Neural cell (in vitro differentiated cells): ENCODE measurements at regions not wholly inside any gene's neighbourhood (a gene's known extent, or its start where the extent isn't known, plus 50 kb on each side); places are given as distances from the start of the nearest gene placed in this dataset.

Source experiments
- H2AFZ ChIP-seq: fragments of 200-600, 300-800 bp; sonication (generic), shearing (Covaris generic); 2 replicates; pipeline ENCODE4 v1.6.0; 2014; ENCODE audit warnings: low read depth, mild to moderate bottlenecking, antibody characterized with exemption, low read length, moderate library complexity
- H3F3A ChIP-seq: fragments of 200-600 bp; shearing (Covaris generic); 2 replicates; pipeline ENCODE4 v1.6.1; 2016; ENCODE audit warnings: mild to moderate bottlenecking, moderate library complexity, mixed read lengths, antibody characterized with exemption, low read length; ENCODE audit not compliant: insufficient read depth, poor library complexity, severe bottlenecking
- H3K27ac ChIP-seq: fragments of 200-600, 300-800 bp; sonication (generic), shearing (Covaris generic); 2 replicates; pipeline ENCODE4 v1.5.1; 2014; ENCODE audit warnings: mild to moderate bottlenecking, low read length, moderate library complexity
- H3K27me3 ChIP-seq: fragments of 300-800, 200-600 bp; sonication (generic), shearing (Covaris generic); 2 replicates; pipeline ENCODE4 v1.6.0; 2014; ENCODE audit warnings: mild to moderate bottlenecking, low read depth, low read length, moderate library complexity; ENCODE audit not compliant: insufficient read depth
- H3K36me3 ChIP-seq: fragments of 300-800, 200-600 bp; sonication (generic), shearing (Covaris generic); 2 replicates; pipeline ENCODE4 v1.5.1; 2014; ENCODE audit warnings: mild to moderate bottlenecking, antibody characterized with exemption, low read length, moderate library complexity; ENCODE audit not compliant: insufficient read depth
- H3K4me2 ChIP-seq: fragments of 300-800, 200-600 bp; sonication (generic), shearing (Covaris generic); 2 replicates; pipeline ENCODE4 v1.6.0; 2014; ENCODE audit warnings: mild to moderate bottlenecking, low read length
- H3K4me3 ChIP-seq: fragments of 300-800, 200-600 bp; sonication (generic), shearing (Covaris generic); 2 replicates; pipeline ENCODE4 v1.5.1; 2014; ENCODE audit warnings: mild to moderate bottlenecking, low read length, moderate library complexity
- H3K79me2 ChIP-seq: fragments of 200-600 bp; shearing (Covaris generic); replicated peaks from 2 replicates; pipeline ENCODE4 v1.6.0; 2014; ENCODE audit warnings: mild to moderate bottlenecking, low read length, moderate library complexity; ENCODE audit not compliant: insufficient read depth
- H3K9ac ChIP-seq: fragments of 300-800, 200-600 bp; sonication (generic), shearing (Covaris generic); 2 replicates; pipeline ENCODE4 v1.6.1; 2016; ENCODE audit warnings: mild to moderate bottlenecking, low read length, mixed read lengths
- H3K9me2 ChIP-seq: fragments of 200-600 bp; shearing (Covaris generic); 2 replicates; pipeline ENCODE4 v1.6.1; 2016; ENCODE audit warnings: mild to moderate bottlenecking, low read length, mixed read lengths; ENCODE audit not compliant: insufficient read depth
- H3K9me3 ChIP-seq: fragments of 200-600, 300-800 bp; sonication (generic), shearing (Covaris generic); 2 replicates; pipeline ENCODE4 v1.6.1; 2016; ENCODE audit warnings: mild to moderate bottlenecking, mixed run types, low read length, moderate library complexity, mixed read lengths
- H4K20me1 ChIP-seq: fragments of 200-600 bp; shearing (Covaris generic); 2 replicates; pipeline ENCODE4 v1.6.1; 2016; ENCODE audit warnings: mild to moderate bottlenecking, mixed run types; ENCODE audit not compliant: insufficient read depth
- EP300 ChIP-seq: fragments of 450-650 bp; conservative IDR thresholded peaks from 2 replicates; pipeline ENCODE4 v1.6.1; 2014; ENCODE audit warnings: antibody characterized with exemption, mild to moderate bottlenecking, moderate library complexity; ENCODE audit not compliant: poor library complexity, severe bottlenecking
- EZH2 ChIP-seq: fragments of 200-600, 300-800 bp; shearing (Covaris generic), sonication (generic); IDR thresholded peaks from 2 replicates; pipeline ENCODE4 v1.6.1; 2014; ENCODE audit warnings: antibody characterized with exemption, low read length, borderline replicate concordance, mild to moderate bottlenecking; ENCODE audit not compliant: insufficient read depth, poor library complexity, severe bottlenecking
- MXI1 ChIP-seq: fragments of 450-650 bp; conservative IDR thresholded peaks from 2 replicates; pipeline ENCODE4 v1.6.1; 2014; ENCODE audit warnings: antibody characterized with exemption, mild to moderate bottlenecking; ENCODE audit not compliant: poor library complexity, severe bottlenecking
- POLR2AphosphoS5 ChIP-seq: IDR thresholded peaks from 2 replicates; pipeline ENCODE4 v1.6.1; 2012
- RAD21 ChIP-seq: fragments of 450-650 bp; conservative IDR thresholded peaks from 2 replicates; pipeline ENCODE4 v1.6.1; 2014; ENCODE audit warnings: antibody characterized with exemption, mild to moderate bottlenecking, moderate library complexity
- REST ChIP-seq: IDR thresholded peaks from 2 replicates; pipeline ENCODE4 v1.6.1; 2012; ENCODE audit warnings: borderline replicate concordance
- SMC3 ChIP-seq: fragments of 450-650 bp; conservative IDR thresholded peaks from 2 replicates; pipeline ENCODE4 v1.6.1; 2014; ENCODE audit warnings: antibody characterized with exemption, mild to moderate bottlenecking, moderate library complexity; ENCODE audit not compliant: poor library complexity
- TAF1 ChIP-seq: IDR thresholded peaks from 2 replicates; pipeline ENCODE4 v1.6.1; 2012; ENCODE audit warnings: low read depth
- TF ChIP-seq, protein P1 (sequence below): fragments of 450-650 bp; IDR thresholded peaks from 2 replicates; pipeline ENCODE4 v1.5.1; 2014; ENCODE audit warnings: antibody characterized with exemption, mild to moderate bottlenecking, moderate library complexity; ENCODE audit not compliant: poor library complexity, severe bottlenecking

DNA sequence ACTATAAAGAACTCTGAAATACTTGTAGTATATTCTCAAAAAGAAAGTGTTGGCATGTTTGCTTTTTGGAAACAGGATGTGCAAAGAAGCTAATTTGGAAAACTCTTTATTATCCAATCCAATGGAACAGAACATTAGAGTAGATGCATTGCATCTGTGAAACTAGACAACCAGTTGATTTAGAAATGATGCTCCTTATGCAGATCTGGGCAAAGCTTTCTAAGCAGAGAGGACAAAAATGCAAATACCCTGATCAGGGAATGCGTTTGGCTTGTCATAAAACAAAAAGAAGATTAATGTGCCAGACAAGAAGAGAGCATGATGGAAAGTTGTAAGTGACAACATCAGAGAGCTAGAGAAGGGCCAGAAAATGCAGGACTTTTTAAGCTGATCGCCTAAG, 142.3 kb downstream of the RCHY1 start:
- Histone ChIP-seq H3K27ac (no peak overlapping the region), H3K4me3 (no peak overlapping the region), H3K9me2 (no peaks in the 10 kb centered on the region), H3K4me2 (no peak overlapping the region), H3F3A (no peaks in the 10 kb centered on the region), H2AFZ (no peak overlapping the region), H3K36me3 (no peaks in the 10 kb centered on the region), H4K20me1 (no peaks in the 10 kb centered on the region), H3K79me2 (no peaks in the 10 kb centered on the region), H3K9ac (no peak overlapping the region), H3K9me3 (no peaks in the 10 kb centered on the region), H3K27me3 (no peaks in the 10 kb centered on the region)
- TF ChIP-seq REST (no peak), POLR2AphosphoS5 (no peak), TAF1 (no peak), EP300 (no peak), EZH2 (no peak), MXI1 (no peak), SMC3 (no peak), RAD21 (no peak)
- TF ChIP-seq, protein P1, sequence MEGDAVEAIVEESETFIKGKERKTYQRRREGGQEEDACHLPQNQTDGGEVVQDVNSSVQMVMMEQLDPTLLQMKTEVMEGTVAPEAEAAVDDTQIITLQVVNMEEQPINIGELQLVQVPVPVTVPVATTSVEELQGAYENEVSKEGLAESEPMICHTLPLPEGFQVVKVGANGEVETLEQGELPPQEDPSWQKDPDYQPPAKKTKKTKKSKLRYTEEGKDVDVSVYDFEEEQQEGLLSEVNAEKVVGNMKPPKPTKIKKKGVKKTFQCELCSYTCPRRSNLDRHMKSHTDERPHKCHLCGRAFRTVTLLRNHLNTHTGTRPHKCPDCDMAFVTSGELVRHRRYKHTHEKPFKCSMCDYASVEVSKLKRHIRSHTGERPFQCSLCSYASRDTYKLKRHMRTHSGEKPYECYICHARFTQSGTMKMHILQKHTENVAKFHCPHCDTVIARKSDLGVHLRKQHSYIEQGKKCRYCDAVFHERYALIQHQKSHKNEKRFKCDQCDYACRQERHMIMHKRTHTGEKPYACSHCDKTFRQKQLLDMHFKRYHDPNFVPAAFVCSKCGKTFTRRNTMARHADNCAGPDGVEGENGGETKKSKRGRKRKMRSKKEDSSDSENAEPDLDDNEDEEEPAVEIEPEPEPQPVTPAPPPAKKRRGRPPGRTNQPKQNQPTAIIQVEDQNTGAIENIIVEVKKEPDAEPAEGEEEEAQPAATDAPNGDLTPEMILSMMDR, result no peak

- TF ChIP-seq POLR2AphosphoS5 (no peak), EZH2 (no peak), SMC3 (no peak), RAD21 (no peak), TAF1 (no peak), EP300 (no peak), MXI1 (no peak), REST (no peak)
- TF ChIP-seq, protein P1, result no peak
- no peaks in the 10 kb centered on the region for H3K36me3 ChIP-seq
- no peak overlapping the region for H3K4me2 ChIP-seq
- no peak overlapping the region for H3K4me3 ChIP-seq
- no peaks in the 10 kb centered on the region for H3K79me2 ChIP-seq
- H2AFZ ChIP-seq, result no peak overlapping the region
- H3K9me3 ChIP-seq, result no peaks in the 10 kb centered on the region
- H4K20me1 ChIP-seq, result no peaks in the 10 kb centered on the region
- H3K9me2 ChIP-seq, result no peaks in the 10 kb centered on the region
- no peaks in the 10 kb centered on the region for H3K27me3 ChIP-seq
- no peak overlapping the region for H3K9ac ChIP-seq
- no peaks in the 10 kb centered on the region for H3F3A ChIP-seq
- no peak overlapping the region for H3K27ac ChIP-seq
Observed at GRCh38 chr4:75370576-75370975, 143.6 kb downstream of the RCHY1 start.
